Keratinocyte (primary cell): ENCODE measurements at regions not wholly inside any gene's neighbourhood (a gene's known extent, or its start where the extent isn't known, plus 50 kb on each side); places are given as distances from the start of the nearest gene placed in this dataset.

Experiments used
- DNase-seq: peaks from one replicate; pipeline ENCODE4 v3.0.0-alpha.2; 2011; ENCODE audit warnings: low read depth, missing footprints, low spot score
- FAIRE-seq: peaks from 2 replicates; lab custom pipeline; 2011; peaks lifted over from hg19 to GRCh38; lab: Jason Lieb, UNC
- H2AFZ ChIP-seq: 2 replicates; pipeline ENCODE4 v1.6.0; 2012; ENCODE audit warnings: low read length, control low read depth, inconsistent platforms; ENCODE audit not compliant: control insufficient read depth
- H3K27ac ChIP-seq: 2 replicates; pipeline ENCODE4 v1.5.1; 2011; ENCODE audit warnings: low read length; ENCODE audit not compliant: control insufficient read depth, insufficient read depth
- H3K27me3 ChIP-seq: 3 replicates; pipeline ENCODE4 v1.6.0; 2011; ENCODE audit warnings: low read length; ENCODE audit not compliant: control insufficient read depth, insufficient read depth; ENCODE audit errors: extremely low read depth
- H3K36me3 ChIP-seq, 2 experiments: 2 replicates in 1 of 2; 3 replicates in 1 of 2; pipeline ENCODE4 v1.5.1; 2011; ENCODE audit warnings: low read length in 2 of 2, mild to moderate bottlenecking in 1 of 2; ENCODE audit not compliant: control insufficient read depth in 2 of 2, insufficient read depth in 2 of 2; ENCODE audit errors: extremely low read depth in 1 of 2
- H3K4me1 ChIP-seq: 3 replicates; pipeline ENCODE4 v1.5.1; 2011; ENCODE audit warnings: low read length; ENCODE audit not compliant: control insufficient read depth, insufficient read depth; ENCODE audit errors: extremely low read depth
- H3K4me2 ChIP-seq: 3 replicates; pipeline ENCODE4 v1.6.0; 2011; ENCODE audit warnings: low read depth, low read length; ENCODE audit not compliant: control insufficient read depth, insufficient read depth; ENCODE audit errors: extremely low read depth
- H3K4me3 ChIP-seq, 3 experiments: fragments of 200-600 bp in 1 of 3; sonication (generic) in 1 of 3; 2 replicates in 2 of 3; 3 replicates in 1 of 3; pipeline ENCODE4 v1.5.1; 2011 to 2016; ENCODE audit warnings: low read length in 3 of 3, mild to moderate bottlenecking in 3 of 3, control low read depth in 2 of 3, inconsistent platforms in 1 of 3, low read depth in 1 of 3, mixed read lengths in 1 of 3, mixed run types in 1 of 3, moderate library complexity in 1 of 3; ENCODE audit not compliant: control insufficient read depth in 2 of 3, insufficient read depth in 2 of 3; ENCODE audit errors: extremely low read depth in 1 of 3
- H3K79me2 ChIP-seq: 2 replicates; pipeline ENCODE4 v1.6.0; 2012; ENCODE audit warnings: low read length; ENCODE audit not compliant: control insufficient read depth, insufficient read depth
- H3K9ac ChIP-seq: 3 replicates; pipeline ENCODE4 v1.6.0; 2011; ENCODE audit warnings: low read length; ENCODE audit not compliant: control insufficient read depth, insufficient read depth; ENCODE audit errors: extremely low read depth
- H3K9me1 ChIP-seq: 3 replicates; pipeline ENCODE4 v1.6.0; 2011; ENCODE audit warnings: low read length; ENCODE audit not compliant: control insufficient read depth, insufficient read depth; ENCODE audit errors: extremely low read depth
- H3K9me3 ChIP-seq: 2 replicates; pipeline ENCODE4 v1.5.1; 2012; ENCODE audit warnings: low read depth, low read length; ENCODE audit not compliant: control insufficient read depth
- H4K20me1 ChIP-seq: 3 replicates; pipeline ENCODE4 v1.6.0; 2011; ENCODE audit warnings: low read length; ENCODE audit not compliant: control insufficient read depth, insufficient read depth; ENCODE audit errors: extremely low read depth
- EZH2 ChIP-seq: IDR thresholded peaks from one replicate; pipeline ENCODE4 v1.6.1; 2012; ENCODE audit warnings: inconsistent platforms, mild to moderate bottlenecking, low read length, moderate library complexity
- dilution Hi-C: fragments of 300-500 bp; cut with MboI; formaldehyde crosslinking; loops from one replicate; pipeline ENCODE4 v1.7.0; 2020; ENCODE audit warnings: low sequenced_read_pairs; ENCODE audit not compliant: extremely low pct_ligation_motif_present
- TF ChIP-seq, protein P1 (sequence below), 3 experiments: IDR thresholded peaks in 1 of 3; conservative IDR thresholded peaks in 1 of 3; optimal IDR thresholded peaks in 1 of 3; 2 replicates in 2 of 3; 3 replicates in 1 of 3; pipeline versions ENCODE3 to v1.5.1; 2011; ENCODE audit warnings: low read length in 3 of 3, mild to moderate bottlenecking in 3 of 3, moderate library complexity in 2 of 3, control low read depth in 1 of 3, inconsistent platforms in 1 of 3; ENCODE audit not compliant: insufficient read depth in 2 of 3; ENCODE audit errors: extremely low read depth in 1 of 3

DNA sequence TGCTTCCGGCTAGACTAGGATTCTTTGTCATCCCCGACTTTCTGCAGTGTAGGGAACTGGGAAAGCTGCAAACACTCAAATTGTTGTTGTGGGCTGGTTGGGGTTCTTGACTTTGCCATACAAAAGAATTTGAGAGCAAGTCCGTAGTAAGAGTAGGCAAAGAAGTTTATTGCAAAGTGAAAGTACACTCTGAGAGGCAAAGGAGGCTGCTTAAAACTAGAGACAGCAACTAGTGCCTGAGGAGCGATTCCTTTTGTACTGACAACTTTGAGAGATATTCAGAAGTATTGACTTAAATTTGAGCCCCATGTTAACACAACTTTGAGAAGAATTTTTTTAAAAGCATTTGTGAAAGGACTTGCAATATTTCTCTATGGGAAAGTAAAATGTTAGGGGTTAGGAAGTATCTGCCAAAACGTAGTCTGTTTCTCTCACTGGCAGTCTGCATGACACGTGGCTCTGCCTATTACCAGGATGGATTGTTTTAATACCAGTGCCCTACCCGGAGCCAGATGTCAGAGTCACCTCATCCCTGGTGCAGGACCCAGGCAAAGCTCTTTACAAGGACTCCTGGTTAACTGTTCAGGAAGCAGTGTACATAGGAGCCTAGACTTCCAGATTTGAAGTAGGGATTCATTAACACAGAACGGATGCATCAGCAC, 85.0 kb upstream of the CLPB start:
- H2AFZ ChIP-seq = peak overlapping the region; percentile 49

DNA sequence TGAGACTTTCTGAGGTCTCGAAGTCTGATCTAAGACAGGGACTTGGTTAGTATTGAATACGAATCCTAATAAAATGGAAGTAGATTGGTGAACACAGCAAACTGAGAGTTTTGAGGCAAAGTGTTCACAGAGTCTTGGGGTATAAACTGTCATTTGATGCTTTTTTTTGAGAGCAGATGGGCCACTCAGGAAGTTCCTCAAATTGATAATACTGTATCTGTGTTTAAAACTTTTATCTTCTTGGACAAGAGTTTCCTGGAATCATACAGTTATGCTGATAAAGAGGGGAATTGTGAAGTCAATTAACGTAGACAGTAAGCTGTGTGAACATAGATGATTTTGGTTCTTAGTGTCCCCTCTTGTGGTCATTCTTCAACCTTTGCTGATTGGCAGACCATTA, 80.0 kb upstream of the CLPB start:
- no peaks in the 10 kb centered on the region for H3K4me1 ChIP-seq
- no peak overlapping the region for H2AFZ ChIP-seq
- peaks cover 4% of the 10 kb centered on the region for H3K9me3 ChIP-seq
- DNase-seq (no peak), FAIRE-seq (no peak)
- H3K27ac ChIP-seq = no peak overlapping the region
- H3K4me2 ChIP-seq = no peak overlapping the region
- no peak overlapping the region for H3K4me3 ChIP-seq
- TF ChIP-seq, protein P1, sequence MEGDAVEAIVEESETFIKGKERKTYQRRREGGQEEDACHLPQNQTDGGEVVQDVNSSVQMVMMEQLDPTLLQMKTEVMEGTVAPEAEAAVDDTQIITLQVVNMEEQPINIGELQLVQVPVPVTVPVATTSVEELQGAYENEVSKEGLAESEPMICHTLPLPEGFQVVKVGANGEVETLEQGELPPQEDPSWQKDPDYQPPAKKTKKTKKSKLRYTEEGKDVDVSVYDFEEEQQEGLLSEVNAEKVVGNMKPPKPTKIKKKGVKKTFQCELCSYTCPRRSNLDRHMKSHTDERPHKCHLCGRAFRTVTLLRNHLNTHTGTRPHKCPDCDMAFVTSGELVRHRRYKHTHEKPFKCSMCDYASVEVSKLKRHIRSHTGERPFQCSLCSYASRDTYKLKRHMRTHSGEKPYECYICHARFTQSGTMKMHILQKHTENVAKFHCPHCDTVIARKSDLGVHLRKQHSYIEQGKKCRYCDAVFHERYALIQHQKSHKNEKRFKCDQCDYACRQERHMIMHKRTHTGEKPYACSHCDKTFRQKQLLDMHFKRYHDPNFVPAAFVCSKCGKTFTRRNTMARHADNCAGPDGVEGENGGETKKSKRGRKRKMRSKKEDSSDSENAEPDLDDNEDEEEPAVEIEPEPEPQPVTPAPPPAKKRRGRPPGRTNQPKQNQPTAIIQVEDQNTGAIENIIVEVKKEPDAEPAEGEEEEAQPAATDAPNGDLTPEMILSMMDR (optimal IDR thresholded peaks at IDR 0.05 in 1 of 3, IDR thresholded peaks at IDR 0.05 in 1 of 3, conservative IDR thresholded peaks at IDR 0.05 in 1 of 3; ENCODE audit: extremely low read depth in 1 of 3, insufficient read depth in 2 of 3, low read length in 3 of 3) = no peak
- TF ChIP-seq EZH2 = no peak
- no peaks in the 10 kb centered on the region for H3K9me1 ChIP-seq
- no peaks in the 10 kb centered on the region for H4K20me1 ChIP-seq
- H3K36me3 ChIP-seq = no peaks in the 10 kb centered on the region
- H3K27me3 ChIP-seq = no peaks in the 10 kb centered on the region
- H3K79me2 ChIP-seq = no peaks in the 10 kb centered on the region
- no peak overlapping the region for H3K9ac ChIP-seq
- dilution Hi-C loops = no loop called here

More for the DNA sequence above, 85.0 kb upstream of the CLPB start:
- no peak overlapping the region for H3K9ac ChIP-seq
- peak overlapping the region in 1 of 3 experiments; percentile 22 for H3K4me3 ChIP-seq
- H3K4me1 ChIP-seq = no peaks in the 10 kb centered on the region
- TF ChIP-seq EZH2 = no peak
- TF ChIP-seq, protein P1 (optimal IDR thresholded peaks at IDR 0.05 in 1 of 3, IDR thresholded peaks at IDR 0.05 in 1 of 3, conservative IDR thresholded peaks at IDR 0.05 in 1 of 3; ENCODE audit: extremely low read depth in 1 of 3, insufficient read depth in 2 of 3, low read length in 3 of 3) = no peak
- peak overlapping the region; percentile 67 for H3K4me2 ChIP-seq
- H3K9me3 ChIP-seq = no peaks in the 10 kb centered on the region
- H4K20me1 ChIP-seq = no peaks in the 10 kb centered on the region
- no peaks in the 10 kb centered on the region for H3K79me2 ChIP-seq
- H3K9me1 ChIP-seq = no peaks in the 10 kb centered on the region
- no peaks in the 10 kb centered on the region for H3K36me3 ChIP-seq
- dilution Hi-C loops = no loop called here
- no peak for DNase-seq
- no peaks in the 10 kb centered on the region for H3K27me3 ChIP-seq
- FAIRE-seq = no peak
- no peak overlapping the region for H3K27ac ChIP-seq
